HPDE6-E6E7 (cell line): ENCODE measurements at regions not wholly inside any gene's neighbourhood (a gene's known extent, or its start where the extent isn't known, plus 50 kb on each side); places are given as distances from the start of the nearest gene placed in this dataset.

Source experiments
- DNase-seq: peaks from one replicate; pipeline ENCODE4 v3.0.0; 2011; ENCODE audit warnings: missing footprints; ENCODE audit errors: extremely low spot score

- DNase-seq: no peak
Measured at GRCh38 chr4:18291256-18291655, 269.7 kb upstream of the LCORL start.

- no peak for DNase-seq
Measured at GRCh38 chr4:18285357-18285756, 263.8 kb upstream of the LCORL start.

GRCh38 chr4:18278244-18278643, 256.7 kb upstream of the LCORL start:
- DNase-seq: no peak

- DNase-seq: no peak
Measured at GRCh38 chr4:18262832-18263231, 241.3 kb upstream of the LCORL start.

GRCh38 chr4:18252052-18252451, 230.5 kb upstream of the LCORL start:
- no peak for DNase-seq

- DNase-seq: no peak
Measured at GRCh38 chr4:18250564-18250963, 229.0 kb upstream of the LCORL start.

- no peak for DNase-seq
Measured at GRCh38 chr4:18248611-18249010, 227.1 kb upstream of the LCORL start.

GRCh38 chr4:18247189-18247588, 225.6 kb upstream of the LCORL start:
- DNase-seq: no peak

- DNase-seq: no peak
Measured at GRCh38 chr4:18242919-18243693, 221.6 kb upstream of the LCORL start.

GRCh38 chr4:18241727-18242126, 220.2 kb upstream of the LCORL start:
- no peak for DNase-seq

- no peak for DNase-seq
Measured at GRCh38 chr4:18234108-18234507, 212.6 kb upstream of the LCORL start.

- no peak for DNase-seq
Measured at GRCh38 chr4:18231726-18232125, 210.2 kb upstream of the LCORL start.

GRCh38 chr4:18227880-18228279, 206.3 kb upstream of the LCORL start:
- no peak for DNase-seq

- no peak for DNase-seq
Measured at GRCh38 chr4:18214411-18215055, 193.0 kb upstream of the LCORL start.

- no peak for DNase-seq
Measured at GRCh38 chr4:18213576-18214198, 192.1 kb upstream of the LCORL start.

- no peak for DNase-seq
Measured at GRCh38 chr4:18209448-18209847, 187.9 kb upstream of the LCORL start.

- DNase-seq: no peak
Measured at GRCh38 chr4:18203966-18204365, 182.4 kb upstream of the LCORL start.

GRCh38 chr4:18202486-18202885, 180.9 kb upstream of the LCORL start:
- no peak for DNase-seq

GRCh38 chr4:18201885-18202284, 180.3 kb upstream of the LCORL start:
- DNase-seq: no peak

GRCh38 chr4:18198653-18199052, 177.1 kb upstream of the LCORL start:
- DNase-seq: no peak

- DNase-seq: no peak
Measured at GRCh38 chr4:18197467-18197866, 175.9 kb upstream of the LCORL start.

GRCh38 chr4:18194278-18194677, 172.7 kb upstream of the LCORL start:
- no peak for DNase-seq

- no peak for DNase-seq
Measured at GRCh38 chr4:18192901-18193300, 171.3 kb upstream of the LCORL start.
